ENCODE measurements at regions not wholly inside any gene's neighbourhood (a gene's known extent, or its start where the extent isn't known, plus 50 kb on each side); places are given as distances from the start of the nearest gene placed in this dataset.

DNA sequence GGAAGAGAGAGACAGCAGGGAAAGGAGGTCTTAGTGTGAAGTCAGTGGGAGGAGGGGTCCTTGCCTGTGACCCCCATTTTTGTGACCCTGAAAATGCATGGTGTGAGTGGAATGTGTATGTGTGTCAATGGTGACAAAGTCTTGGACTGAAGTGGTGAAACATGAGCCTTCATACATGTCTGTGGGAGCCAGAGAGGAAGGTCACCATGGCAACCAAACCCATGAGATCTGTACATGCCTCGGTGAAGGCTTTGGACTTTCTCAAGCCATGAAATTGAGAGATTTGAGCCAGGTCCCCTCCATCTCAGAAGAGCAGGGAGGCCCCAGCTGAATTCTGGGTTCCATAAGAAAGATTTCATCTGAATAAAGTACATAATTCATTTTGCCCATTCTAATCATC lies 108.7 kb downstream of the TTC8 start (continued):
- no peak for TF ChIP-seq ZNF462 (CRISPR knock-in tag; IDR thresholded peaks at IDR 0.05)
- TF ChIP-seq NANOG (IDR thresholded peaks at IDR 0.05; ENCODE audit: borderline replicate concordance), result no peak
- TF ChIP-seq POLR2AphosphoS5 (IDR thresholded peaks at IDR 0.05; ENCODE audit: low read depth), result no peak
- TF ChIP-seq CREB1 (CRISPR knock-in tag; IDR thresholded peaks at IDR 0.05; ENCODE audit: low read depth), result no peak
- TF ChIP-seq EZH2 (IDR thresholded peaks at IDR 0.05; ENCODE audit: low read depth, unreplicated experiment), result no peak
- TF ChIP-seq ZNF114 (CRISPR knock-in tag; IDR thresholded peaks at IDR 0.05), result no peak
- no peak for TF ChIP-seq STAT1 (IDR thresholded peaks at IDR 0.05; ENCODE audit: unreplicated experiment)
- TF ChIP-seq JUNB (IDR thresholded peaks at IDR 0.05; ENCODE audit: unreplicated experiment), result no peak
- TF ChIP-seq EZH2phosphoT487 (IDR thresholded peaks at IDR 0.05; ENCODE audit: unreplicated experiment), result no peak
- TF ChIP-seq ETS1 (IDR thresholded peaks at IDR 0.05), result no peak
- no peak for TF ChIP-seq ZNF331 (CRISPR knock-in tag; IDR thresholded peaks at IDR 0.05; ENCODE audit: low read depth)

All from GM23338 (cell line).